IMR-90 (cell line): ENCODE measurements at regions not wholly inside any gene's neighbourhood (a gene's known extent, or its start where the extent isn't known, plus 50 kb on each side); places are given as distances from the start of the nearest gene placed in this dataset.

Experiments
- ATAC-seq: fragments of 200-7000 bp; cut with Tn5 transposase; 2 replicates; pipeline ENCODE4 v1.9.1; 2020; ENCODE audit warnings: low read depth, mild to moderate bottlenecking, moderate library complexity
- BruUV-seq: library from RNA; stranded (reverse); fragments of 400-500 nt; replicated peaks from 2 replicates; lab custom pipeline; 2021; lab: Mats Ljungman, UMichigan
- CTCF ChIA-PET: fragments of 300-600 bp; formaldehyde crosslinking; extraction: SDS; loops from one replicate; lab custom pipeline; 2021; ENCODE audit warnings: antibody characterized with exemption; lab: Yijun Ruan, JAX
- POLR2A ChIA-PET: fragments of 300-600 bp; sonication (Branson Sonifier 250); formaldehyde crosslinking; loops from one replicate; lab custom pipeline; 2022; ENCODE audit warnings: antibody characterized with exemption; ENCODE audit not compliant: unreplicated experiment; lab: Charles Lee
- DNase-seq: peaks from one replicate; pipeline ENCODE4 v3.0.0; 2013
- H2AFZ ChIP-seq: replicated peaks from 2 replicates; pipeline ENCODE3; 2013; ENCODE audit warnings: low read length, mild to moderate bottlenecking; ENCODE audit not compliant: poor library complexity
- H2AK5ac ChIP-seq: 2 replicates; pipeline ENCODE4 v1.6.1; 2013; ENCODE audit warnings: low read depth, low read length, inconsistent platforms
- H2AK9ac ChIP-seq: replicated peaks from 2 replicates; pipeline ENCODE3; 2013; ENCODE audit warnings: mild to moderate bottlenecking, low read depth, low read length, moderate library complexity; ENCODE audit not compliant: poor library complexity
- H2BK120ac ChIP-seq: 2 replicates; pipeline ENCODE4 v1.6.1; 2013; ENCODE audit warnings: low read depth, low read length, inconsistent platforms
- H2BK15ac ChIP-seq: 3 replicates; pipeline ENCODE4 v1.6.1; 2013; ENCODE audit warnings: low read depth, low read length, inconsistent platforms
- H2BK20ac ChIP-seq: 2 replicates; pipeline ENCODE4 v1.6.1; 2013; ENCODE audit warnings: low read depth, mild to moderate bottlenecking, inconsistent platforms, low read length, moderate library complexity
- H2BK5ac ChIP-seq: 2 replicates; pipeline ENCODE4 v1.6.1; 2013; ENCODE audit warnings: mild to moderate bottlenecking, low read depth, low read length, inconsistent platforms; ENCODE audit not compliant: poor library complexity, severe bottlenecking
- H3K14ac ChIP-seq: replicated peaks from 2 replicates; pipeline ENCODE4 v1.6.1; 2013; ENCODE audit warnings: low read depth, low read length, inconsistent platforms
- H3K18ac ChIP-seq: 2 replicates; pipeline ENCODE4 v1.6.1; 2013; ENCODE audit warnings: low read depth, low read length, control low read depth
- H3K23ac ChIP-seq: 2 replicates; pipeline ENCODE4 v1.6.1; 2013; ENCODE audit warnings: low read depth, low read length, inconsistent platforms
- H3K27ac ChIP-seq: 2 replicates; pipeline ENCODE4 v1.5.1; 2013; ENCODE audit warnings: mild to moderate bottlenecking, control low read depth, low read length; ENCODE audit not compliant: insufficient read depth
- H3K27me3 ChIP-seq: 2 replicates; pipeline ENCODE4 v1.6.1; 2013; ENCODE audit warnings: low read length; ENCODE audit not compliant: control insufficient read depth, insufficient read depth
- H3K36me3 ChIP-seq: 2 replicates; pipeline ENCODE4 v1.6.1; 2013; ENCODE audit warnings: low read length, mixed read lengths; ENCODE audit not compliant: control insufficient read depth, insufficient read depth
- H3K4ac ChIP-seq: 2 replicates; pipeline ENCODE4 v1.6.1; 2013; ENCODE audit warnings: low read depth, low read length, inconsistent platforms
- H3K4me1 ChIP-seq: 2 replicates; pipeline ENCODE4 v1.6.1; 2013; ENCODE audit warnings: low read length, mixed read lengths; ENCODE audit not compliant: control insufficient read depth, insufficient read depth
- H3K4me2 ChIP-seq: 2 replicates; pipeline ENCODE4 v1.6.1; 2013; ENCODE audit warnings: low read depth, mild to moderate bottlenecking, control low read depth, low read length, moderate library complexity
- H3K4me3 ChIP-seq: 2 replicates; pipeline ENCODE4 v1.5.1; 2013; ENCODE audit warnings: low read depth, mild to moderate bottlenecking, control low read depth, low read length, moderate library complexity; ENCODE audit not compliant: insufficient read depth
- H3K56ac ChIP-seq: 2 replicates; pipeline ENCODE4 v1.6.1; 2013; ENCODE audit warnings: low read length, inconsistent platforms; ENCODE audit not compliant: insufficient read depth; ENCODE audit errors: extremely low read depth
- H3K79me1 ChIP-seq, 2 experiments: 2 replicates each; pipeline ENCODE4 v1.6.1; 2013; ENCODE audit warnings: low read length in 2 of 2, inconsistent platforms in 1 of 2, low read depth in 1 of 2
- H3K9ac ChIP-seq: 2 replicates; pipeline ENCODE4 v1.6.1; 2013; ENCODE audit warnings: low read depth, low read length, control low read depth
- H3K9me1 ChIP-seq: 2 replicates; pipeline ENCODE4 v1.6.1; 2013; ENCODE audit warnings: low read length, inconsistent platforms; ENCODE audit not compliant: insufficient read depth
- H3K9me3 ChIP-seq: 2 replicates; pipeline ENCODE4 v1.6.1; 2013; ENCODE audit warnings: low read length; ENCODE audit not compliant: control insufficient read depth, insufficient read depth
- H4K20me1 ChIP-seq: 2 replicates; pipeline ENCODE4 v1.6.1; 2013; ENCODE audit warnings: low read length, inconsistent platforms; ENCODE audit not compliant: insufficient read depth
- H4K5ac ChIP-seq: 2 replicates; pipeline ENCODE4 v1.6.1; 2013; ENCODE audit warnings: mild to moderate bottlenecking, low read depth, low read length, control low read depth
- H4K8ac ChIP-seq, 2 experiments: 2 replicates each; pipeline ENCODE4 v1.6.1; 2013; ENCODE audit warnings: low read depth in 2 of 2, low read length in 2 of 2, control low read depth in 1 of 2, inconsistent platforms in 1 of 2
- H4K91ac ChIP-seq: 2 replicates; pipeline ENCODE4 v1.6.1; 2013; ENCODE audit warnings: low read depth, low read length, inconsistent platforms; ENCODE audit not compliant: insufficient read depth
- NFE2L2 ChIP-seq: fragments of 150-350 bp; IDR thresholded peaks from 2 replicates; pipeline ENCODE4 v1.6.1; 2016; ENCODE audit warnings: low read depth, mild to moderate bottlenecking, low read length
- WGBS, 2 experiments: methylation state at CpG; one replicate each; pipeline versions ENCODE4 v1.1.5 to v1.1.7; 2013; ENCODE audit warnings: missing lambda C conversion rate in 2 of 2; ENCODE audit not compliant: insufficient read length in 1 of 2; ENCODE audit errors: extremely low coverage in 2 of 2; 5-methylcytosine and 5-hydroxymethylcytosine counted together
- dilution Hi-C: fragments of 300-500 bp; cut with HindIII; formaldehyde crosslinking; loops from one replicate; pipeline ENCODE4 v1.14.3; 2018; ENCODE audit warnings: low sequenced_read_pairs; ENCODE audit not compliant: unreplicated experiment
- in situ Hi-C: fragments of 300-500 bp; cut with MboI; formaldehyde crosslinking; loops from 3 replicates; pipeline ENCODE4 v1.14.3; 2019; ENCODE audit warnings: low sequenced_read_pairs, inconsistent platforms, mixed read lengths
- intact Hi-C: fragments of 100-400 bp; cut with micrococcal nuclease; formaldehyde crosslinking; loops from 2 replicates; pipeline ENCODE4 v1.10.0; 2022

- Histone ChIP-seq H3K9me3 (no peaks in the 10 kb centered on the region), H3K27me3 (peaks cover 7% of the 10 kb centered on the region), H3K36me3 (no peaks in the 10 kb centered on the region), H2BK15ac (no peak overlapping the region), H3K23ac (no peak overlapping the region), H3K79me1 (no peaks in the 10 kb centered on the region), H2AK5ac (no peak overlapping the region), H4K8ac (no peak overlapping the region), H2BK20ac (no peak overlapping the region), H3K4me3 (no peak overlapping the region), H3K4me2 (no peak overlapping the region), H3K9me1 (no peaks in the 10 kb centered on the region), H2AFZ (no peak overlapping the region), H3K56ac (no peak overlapping the region), H3K4ac (no peak overlapping the region), H3K18ac (no peak overlapping the region), H3K9ac (no peak overlapping the region), H4K91ac (no peak overlapping the region), H2BK120ac (no peak overlapping the region), H3K14ac (no peak overlapping the region), H3K4me1 (no peaks in the 10 kb centered on the region), H3K27ac (no peak overlapping the region), H4K5ac (no peak overlapping the region), H2AK9ac (no peak overlapping the region), H2BK5ac (no peak overlapping the region), H4K20me1 (no peaks in the 10 kb centered on the region)
- POLR2A ChIA-PET, result no interaction called here
- no peak for TF ChIP-seq NFE2L2
- intact Hi-C loops, result no loop called here
- CTCF ChIA-PET, result no interaction called here
- DNase-seq (no peak), ATAC-seq (no peak)
- WGBS, 2 experiments, result no CpG with 5 or more reads among the region's 1 CpG
- in situ Hi-C loops, result no loop called here
- dilution Hi-C loops, result no loop called here
- no TSS peak for BruUV-seq
Measured at GRCh38 chr12:94511506-94511905, 51.8 kb upstream of the CEP83 start.
